ENCODE measurements at regions not wholly inside any gene's neighbourhood (a gene's known extent, or its start where the extent isn't known, plus 50 kb on each side); places are given as distances from the start of the nearest gene placed in this dataset.
A peak's percentile ranks its signal among the peaks of the same experiment; 100 is the strongest.

DNA sequence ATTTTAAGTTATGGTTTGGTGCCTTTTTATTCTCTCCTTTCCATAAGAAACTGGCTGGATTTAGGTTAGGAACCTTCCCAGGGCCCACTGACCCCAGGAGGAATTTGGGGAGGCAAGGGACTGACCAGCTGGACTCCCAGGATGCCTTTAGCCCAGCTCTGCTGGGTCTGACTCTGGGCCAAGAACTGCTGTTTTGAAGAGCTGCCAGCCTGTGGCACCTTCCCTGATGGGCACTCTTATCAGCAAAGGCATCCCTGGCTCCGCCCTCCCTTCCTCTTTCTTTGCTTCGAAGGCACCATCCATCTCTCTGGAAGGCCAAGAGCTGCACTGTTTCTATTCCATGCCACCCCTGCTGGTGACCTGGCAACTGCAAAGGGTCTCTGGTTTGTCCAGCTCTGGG, 174.7 kb downstream of the POU4F1 start:
- intact Hi-C loops (cut with DNase I), result no loop called here

DNA sequence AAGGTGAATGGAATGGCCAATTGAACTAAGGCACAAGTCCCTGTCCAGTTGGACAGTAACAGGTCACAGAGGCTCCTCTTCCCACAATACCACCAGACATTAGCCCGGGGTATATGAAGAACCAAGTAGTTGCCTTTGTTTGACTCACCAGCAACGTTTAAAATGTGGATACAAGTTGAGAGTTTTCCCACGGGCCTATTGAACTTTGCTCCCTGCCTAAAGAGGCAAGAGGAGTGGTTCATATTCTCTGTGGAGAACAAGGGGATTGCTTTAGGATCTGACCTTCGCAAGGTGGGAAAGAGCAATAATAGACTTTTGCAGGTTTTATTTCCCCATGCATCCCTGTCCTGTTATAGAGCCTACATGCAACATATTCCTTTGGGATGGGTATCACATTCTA, 177.2 kb downstream of the POU4F1 start:
- DNase-seq, result no peak
- intact Hi-C loops (cut with DNase I), result no loop called here

More for the DNA sequence above, 174.7 kb downstream of the POU4F1 start:
- DNase-seq, result peak in 1 of 10 donors; percentile 59

DNA sequence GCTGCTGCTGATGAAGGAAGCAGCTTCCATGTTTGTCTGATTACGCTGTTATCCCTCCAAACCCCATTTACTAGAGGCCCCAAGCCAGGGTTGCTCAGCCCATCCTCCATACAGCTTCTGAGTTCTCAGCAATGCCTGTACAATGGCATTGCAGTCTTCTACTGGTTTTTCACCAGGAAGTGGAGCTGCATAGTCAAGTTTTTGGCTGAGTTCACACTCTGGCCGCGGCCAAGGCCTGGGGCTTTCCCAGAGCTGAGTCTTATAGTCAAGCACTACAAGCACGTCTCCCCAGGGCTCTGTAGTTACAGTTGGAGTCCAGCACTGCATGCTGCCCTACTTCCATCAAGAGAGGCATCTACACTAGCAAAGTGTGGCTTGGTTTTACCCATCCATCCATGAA, 182.5 kb downstream of the POU4F1 start:
- peak in 2 of 10 donors; percentile 8 to 69 for DNase-seq
- intact Hi-C loops (cut with DNase I), result no loop called here

DNA sequence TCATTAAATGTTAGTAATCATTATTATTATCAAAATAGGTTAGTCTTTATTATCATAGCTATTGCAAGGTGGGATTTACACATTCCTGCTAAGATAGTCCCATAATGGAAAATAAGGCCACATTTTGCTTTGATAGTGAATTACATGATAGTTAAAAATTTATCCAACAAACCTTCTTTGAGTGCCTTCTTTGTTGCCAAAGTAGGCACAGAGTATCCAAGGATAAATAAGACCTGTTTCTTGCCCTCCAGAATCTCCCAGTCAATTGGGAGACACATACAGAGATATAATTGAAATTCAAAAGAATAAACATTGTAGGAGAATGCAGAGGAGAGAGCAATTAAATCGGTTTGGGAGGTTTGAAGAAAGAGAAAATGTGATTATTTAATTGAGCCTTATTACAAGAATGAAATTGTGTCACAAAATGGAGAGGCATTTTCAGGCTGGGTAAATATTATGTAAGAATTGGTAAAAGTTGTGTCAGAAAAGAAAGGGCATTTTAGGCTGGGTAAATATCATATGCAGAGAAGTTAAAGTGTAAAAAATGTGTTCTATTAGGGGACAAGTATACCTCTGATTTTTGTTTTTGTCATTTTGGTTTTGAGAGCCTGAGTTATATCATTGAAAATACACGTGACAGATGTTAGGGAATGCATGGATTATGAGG, 189.3 kb downstream of the POU4F1 start:
- intact Hi-C loops (cut with DNase I), result no loop called here
- DNase-seq, result no peak

DNA sequence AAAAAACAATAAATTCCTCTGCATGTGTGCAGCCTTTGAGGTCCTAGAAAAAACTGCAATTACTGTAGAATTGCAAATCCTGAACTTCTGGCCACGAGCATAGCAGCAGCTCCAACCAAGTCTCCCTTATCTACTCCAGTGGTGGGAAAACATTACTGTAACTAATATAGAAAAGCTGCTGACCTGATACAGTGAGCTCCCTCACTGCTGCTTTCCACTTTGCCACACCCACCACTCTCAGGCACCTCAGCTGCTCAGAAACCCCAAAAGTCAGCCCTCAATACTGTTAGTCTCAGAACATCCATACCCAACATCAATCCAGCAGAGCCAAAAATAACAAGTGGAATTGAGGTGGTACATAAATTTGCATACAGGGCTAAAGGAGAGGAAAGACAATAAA, 192.5 kb downstream of the POU4F1 start:
- DNase-seq, result no peak
- intact Hi-C loops (cut with DNase I), result no loop called here

DNA sequence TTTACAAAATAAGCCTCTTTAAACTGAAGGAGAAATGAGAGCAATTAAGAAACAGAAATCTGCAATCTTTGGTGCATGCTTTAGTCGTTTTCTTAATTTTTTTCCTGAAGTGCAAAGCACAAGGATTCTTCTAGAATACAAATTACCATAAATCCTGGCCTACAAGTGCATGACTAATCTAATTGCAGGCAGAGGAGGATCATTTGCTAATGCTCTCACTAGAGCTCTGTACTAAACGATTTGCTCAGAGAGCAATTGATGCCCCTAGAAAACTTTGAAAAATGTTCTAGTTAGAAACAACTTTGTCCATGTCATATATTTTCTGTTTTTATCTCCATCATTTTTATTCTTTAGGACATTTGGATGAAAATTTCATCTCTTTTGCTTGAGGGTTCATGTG, 193.2 kb downstream of the POU4F1 start:
- intact Hi-C loops (cut with DNase I), result no loop called here
- no peak for DNase-seq

DNA sequence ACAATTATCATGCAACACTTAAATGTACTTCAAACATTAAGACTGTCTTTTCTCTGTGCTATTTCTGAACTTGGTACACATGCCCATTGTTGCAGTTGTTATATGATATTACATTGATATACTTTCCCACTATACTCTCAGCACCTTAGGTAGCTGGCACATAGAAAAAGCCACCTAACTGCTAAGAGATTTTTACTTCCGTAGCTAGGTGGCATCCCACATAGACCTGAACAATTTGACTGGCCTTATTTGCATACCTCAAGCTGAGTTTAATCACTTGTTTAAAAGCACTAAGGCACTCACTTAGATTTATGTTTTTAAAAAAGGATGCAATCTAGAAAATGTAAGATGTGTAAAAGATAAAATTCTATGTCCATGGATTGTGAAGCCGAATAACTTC, 194.2 kb downstream of the POU4F1 start:
- intact Hi-C loops (cut with DNase I), result no loop called here
- DNase-seq, result no peak

DNA sequence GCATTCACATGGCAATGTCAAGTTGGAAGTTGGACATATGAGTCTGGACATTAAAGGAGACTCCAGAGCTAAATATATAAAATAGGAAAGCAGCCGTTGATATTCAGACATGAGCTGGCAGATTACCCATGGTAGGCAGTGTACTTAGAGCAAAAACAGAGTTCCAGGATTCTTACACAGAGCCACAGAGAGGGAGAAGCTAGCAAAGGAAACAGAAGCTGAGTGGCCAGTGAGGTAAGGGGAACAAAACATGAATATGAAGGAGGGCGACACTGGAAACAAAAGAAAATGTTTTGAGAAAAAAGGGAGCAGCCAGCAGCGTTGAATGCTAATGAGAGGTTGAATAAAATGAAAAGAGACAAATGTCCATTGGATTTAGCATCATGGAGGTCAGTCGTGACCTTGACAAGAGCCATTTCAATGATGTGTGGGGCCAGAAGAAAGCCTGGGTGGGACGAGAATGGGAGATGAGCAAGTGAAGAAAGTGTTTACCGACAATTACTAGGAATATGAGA, 198.4 kb downstream of the POU4F1 start:
- DNase-seq, result no peak
- intact Hi-C loops (cut with DNase I), result no loop called here

DNA sequence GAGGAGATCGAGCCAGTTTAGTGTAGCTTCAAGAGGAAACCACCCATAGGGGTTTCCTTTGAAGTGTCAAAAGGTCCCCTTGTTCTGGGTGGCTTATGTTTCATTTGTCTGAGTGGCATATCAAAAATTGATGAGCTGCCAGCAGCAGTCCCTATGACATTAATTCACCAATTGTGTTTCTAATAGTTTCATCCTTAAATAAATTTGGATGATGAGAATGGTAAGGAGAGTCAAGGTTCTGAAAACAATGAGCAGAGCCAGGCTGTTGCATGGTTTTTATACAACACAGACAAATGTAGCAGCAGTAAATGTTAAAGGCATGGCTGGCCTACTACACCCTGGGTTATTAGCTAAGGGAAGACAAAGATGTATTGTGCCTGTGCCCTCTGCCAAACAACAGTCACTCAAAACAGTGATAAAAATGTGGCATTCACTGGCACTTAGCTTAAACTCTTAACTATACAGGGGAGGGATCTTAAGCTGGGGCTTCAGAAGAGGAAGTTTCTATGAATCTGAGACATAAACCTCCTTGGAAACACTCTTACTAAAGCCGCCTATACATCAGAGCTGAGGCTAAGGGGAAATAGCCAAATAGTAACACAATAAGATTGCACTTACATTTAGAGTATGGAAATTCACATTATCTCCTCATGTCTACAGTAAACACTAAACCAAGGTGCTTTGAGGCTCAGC, 200.5 kb downstream of the POU4F1 start:
- intact Hi-C loops (cut with DNase I), result no loop called here
- no peak for DNase-seq

DNA sequence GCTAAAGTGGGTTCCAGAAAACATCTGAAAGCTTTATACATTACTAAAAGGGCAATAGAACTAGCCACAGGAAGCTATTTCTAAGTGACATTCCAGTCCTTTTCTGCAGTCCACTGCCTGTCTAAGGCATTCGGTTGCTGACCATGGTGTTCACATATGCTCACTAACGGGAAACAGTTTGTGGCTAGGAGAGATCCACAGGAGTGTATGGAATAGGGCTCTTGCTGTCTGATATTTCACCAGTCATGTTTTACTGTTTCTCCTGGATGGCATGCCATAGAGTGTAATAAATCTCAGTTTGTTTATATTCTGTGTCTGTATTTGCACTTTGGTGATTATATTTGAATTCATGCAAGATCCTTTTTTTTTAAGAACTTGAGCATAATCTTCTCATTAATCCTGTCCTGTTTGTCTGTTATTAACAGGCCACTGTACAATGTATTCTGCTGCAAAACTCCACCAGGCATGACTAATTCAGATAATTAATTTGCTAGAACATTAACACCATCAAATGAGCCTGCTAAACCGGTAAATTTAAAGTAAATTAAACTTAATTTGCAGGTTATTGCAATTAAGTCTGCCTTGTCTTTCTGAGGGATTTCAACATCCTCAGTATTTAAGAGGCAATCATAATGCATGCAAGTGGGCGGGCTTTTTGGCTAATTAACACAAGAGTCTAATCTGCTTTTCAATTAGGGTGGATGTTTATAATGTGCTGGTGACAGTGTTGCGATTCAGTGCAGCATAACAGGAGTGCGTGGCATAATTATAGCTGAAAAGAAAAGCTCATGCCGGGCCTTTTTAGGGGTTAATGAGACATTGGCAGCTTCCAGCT, 201.3 kb downstream of the POU4F1 start:
- no peak for DNase-seq
- intact Hi-C loops (cut with DNase I), result no loop called here

DNA sequence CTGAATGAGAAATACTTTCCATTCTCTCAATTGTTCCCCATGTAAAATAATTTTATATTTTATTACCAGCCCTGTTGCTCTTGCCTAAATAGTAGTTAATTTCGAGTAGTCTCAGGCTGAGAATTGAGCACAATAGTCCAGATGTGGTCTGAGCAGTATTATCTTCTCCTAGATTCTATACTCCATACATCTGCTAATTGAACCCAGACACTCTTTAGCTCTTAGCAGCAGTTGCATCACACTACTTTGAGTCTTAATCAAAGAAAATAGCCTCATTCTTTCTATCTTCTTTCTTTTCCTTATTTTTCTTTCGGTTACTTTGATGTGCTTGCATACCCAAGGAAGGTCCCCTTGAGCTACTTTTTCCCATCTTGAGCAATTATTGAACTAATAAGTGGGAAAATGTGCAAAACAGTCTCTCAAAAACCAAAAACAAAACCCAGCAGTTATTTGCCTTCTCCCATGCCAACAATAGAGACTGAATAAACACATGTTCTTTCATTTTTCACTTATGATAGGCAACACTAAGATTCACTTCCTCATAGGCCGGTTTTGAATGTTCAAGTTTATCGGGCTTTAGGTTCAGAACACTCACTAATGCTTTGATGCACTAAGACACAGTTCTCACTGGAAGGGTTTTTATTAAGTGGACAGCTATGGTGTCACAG, 204.5 kb downstream of the POU4F1 start:
- no peak for DNase-seq
- intact Hi-C loops (cut with DNase I), result no loop called here

DNA sequence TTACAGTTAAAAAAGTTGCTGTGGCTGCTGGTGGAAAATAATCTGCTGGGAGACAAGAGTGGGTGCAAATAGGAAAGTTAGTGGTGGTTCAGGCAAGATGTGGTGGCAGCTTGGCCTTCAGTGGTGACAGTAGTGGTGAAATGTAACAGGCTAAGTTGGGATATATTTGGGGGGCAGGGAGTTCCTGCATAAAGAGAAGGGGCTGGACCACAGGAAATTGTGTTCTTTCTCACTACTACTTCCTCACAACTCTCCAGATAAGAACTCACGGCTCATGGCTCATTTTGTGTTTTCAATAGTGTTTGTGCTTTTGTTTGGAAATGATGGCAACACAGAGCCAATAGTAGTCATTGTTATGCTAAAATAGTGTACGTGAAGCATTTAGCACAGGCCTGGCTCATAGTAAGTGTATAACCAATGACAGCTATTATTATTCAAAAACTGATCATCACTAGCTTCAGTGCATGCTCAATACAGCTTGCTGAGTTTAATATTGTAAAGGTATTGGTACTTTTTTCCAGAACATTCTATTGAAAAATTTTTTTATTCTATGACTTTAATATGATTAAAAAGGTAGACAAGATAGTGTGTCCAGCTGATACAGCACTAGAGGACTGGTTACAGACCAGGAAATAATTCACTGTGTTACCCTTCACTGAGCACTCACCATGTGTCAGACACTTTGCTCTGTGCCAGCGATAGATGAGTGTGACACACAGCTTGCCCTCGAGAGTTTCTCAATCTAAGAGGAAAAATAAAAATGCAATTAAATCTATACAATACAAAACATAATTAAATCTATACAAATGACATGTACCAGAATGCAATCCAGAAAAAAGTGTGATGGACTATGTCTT, 209.8 kb downstream of the POU4F1 start:
- intact Hi-C loops (cut with DNase I), result no loop called here
- no peak for DNase-seq

DNA sequence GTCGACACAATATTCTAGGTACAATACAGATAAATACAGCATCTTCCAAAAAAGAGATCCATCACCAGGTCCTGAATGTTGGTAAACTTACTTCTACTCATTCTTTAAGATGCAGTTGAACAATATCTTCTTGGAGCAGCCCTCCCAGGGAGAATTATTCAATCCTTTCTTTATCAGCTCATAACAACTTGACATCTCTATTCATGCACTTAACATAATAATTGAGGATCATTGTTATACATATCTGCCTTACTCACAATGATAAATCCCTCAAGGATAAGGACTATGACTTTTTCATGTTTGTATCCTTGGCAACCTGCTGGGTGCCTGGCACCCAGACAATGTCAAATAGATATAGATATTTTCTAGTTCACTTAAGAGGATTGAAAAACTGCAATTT, 219.5 kb downstream of the POU4F1 start:
- intact Hi-C loops (cut with DNase I), result no loop called here
- no peak for DNase-seq

DNA sequence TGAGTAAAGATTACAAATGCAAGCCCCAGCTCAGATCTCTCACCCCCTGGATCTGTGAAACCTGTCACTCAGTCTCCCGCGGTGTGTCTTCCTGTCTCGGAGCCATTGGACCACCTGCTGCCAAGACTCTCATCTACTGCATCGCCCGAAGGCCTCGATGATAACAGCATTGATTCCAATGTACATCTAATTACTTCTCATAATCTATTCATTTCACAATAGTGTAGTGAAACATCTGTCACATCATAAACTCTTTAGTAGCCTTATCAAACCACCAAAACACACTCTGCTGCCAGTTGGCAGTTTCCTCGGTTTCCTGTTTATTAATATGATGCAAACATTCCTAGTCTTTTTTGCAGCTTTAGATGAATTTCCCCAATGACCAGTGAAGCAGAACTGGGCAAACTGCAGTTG, 220.3 kb downstream of the POU4F1 start:
- intact Hi-C loops (cut with DNase I), result no loop called here
- DNase-seq, result peak in 2 of 10 donors; percentile 49 to 69

DNA sequence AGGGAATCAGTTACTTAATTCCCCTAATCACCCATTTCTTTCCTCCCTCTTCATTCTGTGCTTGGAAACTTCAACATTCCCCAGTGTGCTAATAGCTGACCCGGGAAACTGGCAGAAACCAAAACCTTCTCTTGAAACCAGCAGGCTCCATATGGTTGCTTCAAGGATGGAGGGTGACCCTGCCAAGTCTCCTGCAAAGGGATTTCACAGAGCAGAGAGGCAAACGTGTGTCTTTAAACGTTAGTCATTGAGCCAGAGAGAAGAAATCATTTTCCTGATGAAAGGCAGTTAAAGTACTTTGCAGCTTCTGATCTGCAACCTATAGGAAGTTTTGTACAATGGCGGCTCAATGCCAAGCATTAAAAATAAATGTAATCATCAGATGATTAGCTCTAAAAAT, 220.9 kb downstream of the POU4F1 start:
- no peak for DNase-seq
- intact Hi-C loops (cut with DNase I), result no loop called here

DNA sequence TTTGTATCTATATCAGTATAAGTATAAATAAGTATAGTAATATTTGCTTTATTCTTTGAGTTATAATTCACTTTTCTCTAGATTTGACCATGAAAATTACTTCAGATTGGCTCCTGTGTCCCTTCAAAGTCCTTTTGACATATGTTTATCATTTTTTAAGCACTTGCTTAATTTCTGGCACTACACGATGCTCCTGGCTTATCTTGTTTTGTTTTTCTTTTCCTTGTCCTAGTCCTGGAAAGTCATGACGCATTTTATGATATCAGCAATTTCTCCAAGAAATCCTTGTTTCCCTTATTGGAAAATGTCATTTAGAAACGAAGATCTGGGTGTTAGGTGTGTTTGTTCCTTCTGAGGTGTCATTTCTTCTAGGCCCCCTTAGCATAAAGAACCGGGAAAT, 226.5 kb downstream of the POU4F1 start:
- intact Hi-C loops (cut with DNase I), result no loop called here
- no peak for DNase-seq

DNA sequence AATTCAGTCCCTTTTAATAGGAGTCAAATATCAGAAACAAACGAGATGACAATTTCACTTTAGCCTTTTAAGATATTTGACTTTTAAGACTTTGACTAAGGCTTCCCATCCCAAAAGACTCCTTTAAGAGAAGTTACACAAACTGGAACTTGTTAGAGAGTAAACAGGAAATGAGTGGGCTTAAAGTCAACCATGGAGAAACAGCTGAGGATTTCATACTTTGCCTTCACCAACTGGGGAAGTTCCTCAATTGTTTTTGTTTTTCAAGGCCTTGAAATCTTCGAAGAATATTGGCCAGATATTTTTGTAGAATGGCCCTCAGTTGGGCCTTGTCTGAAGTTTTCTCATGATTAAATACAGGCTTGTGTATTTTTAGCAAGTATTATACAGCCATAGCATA, 227.3 kb downstream of the POU4F1 start:
- DNase-seq, result no peak

DNA sequence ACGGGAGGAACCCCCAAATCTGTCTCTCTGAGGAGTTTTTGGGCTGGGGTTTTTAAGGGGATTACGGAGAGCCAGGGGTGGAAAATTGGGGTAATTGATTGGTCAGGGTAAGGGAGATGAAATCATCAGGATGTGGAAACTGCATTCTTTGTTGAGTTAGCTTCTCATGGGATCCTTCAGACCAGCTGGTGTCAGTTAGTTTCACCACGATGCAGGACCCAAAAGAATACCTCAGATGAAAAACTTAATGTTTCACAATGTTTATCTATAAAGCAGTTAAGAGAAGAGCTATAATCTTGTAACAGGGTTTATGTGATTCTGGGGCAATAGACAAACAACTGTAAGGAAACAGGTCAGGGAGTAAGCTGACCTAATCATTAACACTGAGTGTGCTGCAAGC, 230.8 kb downstream of the POU4F1 start:
- no peak for DNase-seq

More for the DNA sequence above, 227.3 kb downstream of the POU4F1 start:
- intact Hi-C loops (cut with DNase I), result no loop called here

DNA sequence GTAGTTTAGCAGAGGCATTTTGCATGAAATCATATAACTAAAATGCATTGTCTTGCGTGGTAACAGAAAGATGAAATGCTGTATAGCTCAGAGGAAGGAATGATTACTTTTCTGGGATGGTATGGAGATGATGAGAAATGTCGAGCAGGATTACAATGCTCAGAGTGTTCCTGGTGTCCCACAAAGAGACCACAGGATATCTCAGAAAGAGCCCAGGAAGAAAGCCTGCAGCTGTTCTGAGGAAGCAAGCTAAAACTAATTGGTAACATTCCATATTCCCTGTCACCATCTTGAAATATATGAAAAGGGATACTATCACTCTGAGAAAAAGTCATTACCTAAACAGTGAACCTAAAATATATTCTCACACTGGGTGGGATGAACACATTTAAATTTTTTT, 233.1 kb downstream of the POU4F1 start:
- intact Hi-C loops (cut with DNase I), result no loop called here
- DNase-seq, result no peak

More for the DNA sequence above, 230.8 kb downstream of the POU4F1 start:
- intact Hi-C loops (cut with DNase I), result no loop called here

DNA sequence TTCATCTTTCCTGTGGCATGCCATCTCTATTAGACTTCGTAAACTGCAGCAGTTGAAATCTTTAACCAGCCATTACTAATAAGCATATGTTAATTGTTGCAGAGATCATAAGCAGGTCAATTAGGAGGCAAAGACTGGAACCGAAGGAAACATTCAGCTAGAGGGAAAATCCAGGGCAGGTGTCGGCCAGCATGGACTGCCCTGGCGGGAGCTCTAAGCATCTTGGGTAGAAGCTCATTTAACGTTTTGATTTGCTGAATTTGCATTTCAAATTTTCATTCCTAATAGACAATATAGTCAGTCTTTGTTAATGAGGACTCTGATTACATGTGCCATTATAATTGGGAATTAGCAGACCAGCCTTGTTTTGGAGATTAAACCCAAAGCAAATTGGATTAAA, 238.6 kb downstream of the POU4F1 start:
- intact Hi-C loops (cut with DNase I), result no loop called here
- no peak for DNase-seq

Data from posterior cingulate gyrus (tissue), 11 donors.